ENCODE measurements at regions not wholly inside any gene's neighbourhood (a gene's known extent, or its start where the extent isn't known, plus 50 kb on each side); places are given as distances from the start of the nearest gene placed in this dataset.
"Not testable (repeated sequence)": the region's sequence is repeated elsewhere in the genome, so short reads cannot be mapped to it uniquely, and the experiment has no call there.

GRCh38 chr2:53148221-53148620, 619.4 kb upstream of the CHAC2 start:
- no peak for TF ChIP-seq CTCF (IDR thresholded peaks at IDR 0.05; ENCODE audit: borderline replicate concordance, insufficient read depth, low read depth, low read length)
- H3K4me3 ChIP-seq (ENCODE audit: low read depth, low read length): no peak overlapping the region

- H3K4me3 ChIP-seq (ENCODE audit: low read depth, low read length): no peak overlapping the region
- TF ChIP-seq CTCF (IDR thresholded peaks at IDR 0.05; ENCODE audit: borderline replicate concordance, insufficient read depth, low read depth, low read length): no peak
Measured at GRCh38 chr2:53131416-53131815, 636.2 kb upstream of the CHAC2 start.

GRCh38 chr2:53130441-53130943, 637.1 kb upstream of the CHAC2 start:
- H3K4me3 ChIP-seq (ENCODE audit: low read depth, low read length): no peak overlapping the region

GRCh38 chr2:53129851-53130250, 637.8 kb upstream of the CHAC2 start:
- no peak overlapping the region for H3K4me3 ChIP-seq (ENCODE audit: low read depth, low read length)
- TF ChIP-seq CTCF (IDR thresholded peaks at IDR 0.05; ENCODE audit: borderline replicate concordance, insufficient read depth, low read depth, low read length): no peak

More at GRCh38 chr2:53130441-53130943, 637.1 kb upstream of the CHAC2 start:
- TF ChIP-seq CTCF (IDR thresholded peaks at IDR 0.05; ENCODE audit: borderline replicate concordance, insufficient read depth, low read depth, low read length): no peak

GRCh38 chr2:53127061-53127650, 640.4 kb upstream of the CHAC2 start:
- H3K4me3 ChIP-seq (ENCODE audit: low read depth, low read length): no peak overlapping the region
- no peak for TF ChIP-seq CTCF (IDR thresholded peaks at IDR 0.05; ENCODE audit: borderline replicate concordance, insufficient read depth, low read depth, low read length)

GRCh38 chr2:53114991-53115390, 652.6 kb upstream of the CHAC2 start:
- H3K4me3 ChIP-seq (ENCODE audit: low read depth, low read length): no peak overlapping the region
- no peak for TF ChIP-seq CTCF (IDR thresholded peaks at IDR 0.05; ENCODE audit: borderline replicate concordance, insufficient read depth, low read depth, low read length)

GRCh38 chr2:53114582-53114981, 653.0 kb upstream of the CHAC2 start:
- no peak for TF ChIP-seq CTCF (IDR thresholded peaks at IDR 0.05; ENCODE audit: borderline replicate concordance, insufficient read depth, low read depth, low read length)
- H3K4me3 ChIP-seq (ENCODE audit: low read depth, low read length): no peak overlapping the region

GRCh38 chr2:53112408-53112807, 655.2 kb upstream of the CHAC2 start:
- not testable (repeated sequence) for H3K4me3 ChIP-seq (ENCODE audit: low read depth, low read length)
